ENCODE measurements at regions not wholly inside any gene's neighbourhood (a gene's known extent, or its start where the extent isn't known, plus 50 kb on each side); places are given as distances from the start of the nearest gene placed in this dataset.

DNA sequence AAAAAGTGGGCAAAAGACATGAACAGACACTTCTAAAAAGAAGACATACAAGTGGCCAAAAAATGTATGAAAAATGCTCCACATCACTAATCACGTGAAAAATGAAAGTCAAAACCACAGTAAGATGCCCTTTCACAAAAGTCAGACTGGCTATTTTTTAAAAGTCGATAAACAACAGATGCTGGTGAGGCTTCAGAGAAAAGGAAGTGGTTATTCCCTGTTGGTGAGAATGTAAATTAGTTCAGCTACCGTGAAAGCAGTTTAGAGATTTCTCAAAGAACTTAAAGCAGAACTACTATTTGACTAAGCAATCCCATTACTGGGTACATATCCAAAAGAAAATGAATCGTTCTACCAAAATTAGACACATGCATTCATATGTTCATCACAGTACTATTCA, 237.0 kb downstream of the KIF21A start:
- no peak for TF ChIP-seq FOXP2 (optimal IDR thresholded peaks at IDR 0.05; ENCODE audit: control extremely low read depth, extremely low read length, insufficient read depth)
- no peak for TF ChIP-seq POLR2AphosphoS5 (IDR thresholded peaks at IDR 0.05; ENCODE audit: borderline replicate concordance, low read depth, low read length)

Data from SK-N-MC (cell line).